Spleen (tissue), 11 donors: ENCODE measurements at regions not wholly inside any gene's neighbourhood (a gene's known extent, or its start where the extent isn't known, plus 50 kb on each side); places are given as distances from the start of the nearest gene placed in this dataset.
"Not testable (repeated sequence)": the region's sequence is repeated elsewhere in the genome, so short reads cannot be mapped to it uniquely, and the experiment has no call there.

ENCODE experiments used
- DNase-seq: peaks from one replicate; pipeline ENCODE4 v3.0.0-alpha.2; 2020
- H3K27ac ChIP-seq, 8 donors: fragments of 200-600 bp; sonication (generic) in 7 of 8; 1 replicate in 4 of 8; 2 replicates in 4 of 8; pipeline versions ENCODE4 v1.5.0 to v1.8.0; 2016 to 2021; ENCODE audit warnings: inconsistent platforms in 4 of 8, mild to moderate bottlenecking in 4 of 8, moderate library complexity in 1 of 8
- H3K27me3 ChIP-seq, 7 donors: fragments of 200-600 bp; sonication (generic) in 6 of 7; replicated peaks in 1 of 7; 1 replicate in 4 of 7; 2 replicates in 3 of 7; pipeline versions ENCODE4 v1.5.0 to v1.8.0; 2016 to 2021; ENCODE audit warnings: inconsistent platforms in 3 of 7, mild to moderate bottlenecking in 1 of 7
- H3K36me3 ChIP-seq, 6 donors: fragments of 200-600 bp; sonication (generic) in 5 of 6; 1 replicate in 4 of 6; 2 replicates in 2 of 6; pipeline versions ENCODE4 v1.5.0 to v1.8.0; 2016 to 2021; ENCODE audit warnings: inconsistent platforms in 2 of 6
- H3K4me1 ChIP-seq, 6 donors: fragments of 200-600 bp; sonication (generic) in 5 of 6; 1 replicate in 3 of 6; 2 replicates in 3 of 6; pipeline versions ENCODE4 v1.5.0 to v1.8.0; 2016 to 2021; ENCODE audit warnings: inconsistent platforms in 3 of 6
- H3K4me3 ChIP-seq, 8 donors: fragments of 200-600 bp; sonication (generic) in 7 of 8; 1 replicate in 4 of 8; 2 replicates in 4 of 8; pipeline versions ENCODE4 v1.5.0 to v1.8.0; 2016 to 2021; ENCODE audit warnings: inconsistent platforms in 4 of 8, mild to moderate bottlenecking in 4 of 8, moderate library complexity in 2 of 8
- H3K9me3 ChIP-seq, 8 donors: fragments of 200-600 bp; sonication (generic) in 7 of 8; 1 replicate in 4 of 8; 2 replicates in 4 of 8; pipeline versions ENCODE4 v1.5.0 to v1.8.0; 2016 to 2021; ENCODE audit warnings: inconsistent platforms in 4 of 8
- WGBS, 5 donors: extraction: QIAGEN DNeasy Blood & Tissue Kit in 3 of 5; methylation state at CpG; one replicate each; pipeline versions ENCODE4 v1.1.5 to v1.1.7; 2013 to 2018; 5-methylcytosine and 5-hydroxymethylcytosine counted together
- intact Hi-C: fragments of 100-400 bp; cut with DNase I; formaldehyde crosslinking; loops from one replicate; pipeline ENCODE4 v1.15.0; 2023; ENCODE audit warnings: low total_unique reads
- donor health status: healthy with polysubstance abuse.
- donor health status: DM: no; HTN: no; CAD: no; lungs with moderate emphysema.
- donor health status: DM: no; HTN: no; CAD: no.
- donor health status: Bipolar disorder and iron deficiency.
- donor health status: healthy.
- donor health status: DM: no; HTN: no; CAD: no.
- donor health status: DM: yes; HTN: yes; CAD: no.

DNA sequence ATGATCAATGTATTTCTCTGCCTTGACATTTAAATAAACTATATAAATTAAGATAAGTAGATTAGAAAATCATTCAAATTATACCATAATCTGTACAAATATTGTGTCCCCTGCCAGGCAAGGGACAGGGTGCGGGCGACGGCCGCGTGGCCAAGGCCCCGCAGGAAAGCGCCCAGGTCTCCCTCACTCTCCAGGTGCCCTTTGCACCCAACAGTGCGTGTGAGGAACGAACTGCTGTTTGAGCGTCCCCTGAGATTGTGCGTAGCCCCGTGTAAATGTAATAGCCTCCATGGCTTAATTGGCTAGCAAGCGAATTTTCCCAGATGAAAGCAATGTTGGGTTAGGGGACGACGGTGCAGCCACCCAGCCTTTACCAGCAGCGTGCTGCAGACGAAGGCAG is 161.4 kb downstream of the SYT15 start:
- intact Hi-C loops, DNase-seq: not testable (repeated sequence)
- 70 to 94% (median 83%) methylated on average over 4 to 12 of the region's 17 CpGs for WGBS, 5 donors

DNA sequence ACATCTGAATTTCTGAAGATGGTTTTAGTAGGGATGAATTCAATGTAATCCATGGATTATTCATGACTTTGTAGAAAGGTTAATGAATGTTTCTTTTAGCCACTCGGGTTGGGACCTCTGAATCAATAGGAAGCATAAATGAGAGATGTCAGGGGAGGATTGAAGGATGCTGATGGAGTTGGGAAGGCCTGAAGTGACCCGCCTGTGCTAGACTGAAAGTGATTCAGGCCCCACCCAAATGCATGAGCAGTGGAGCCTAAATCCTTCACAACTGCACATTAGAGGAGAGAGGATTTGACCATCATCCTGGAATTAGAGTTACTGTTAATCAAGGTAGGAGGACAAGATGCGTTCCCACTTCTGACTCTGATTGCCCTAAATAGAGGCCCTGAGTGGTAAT is 162.2 kb upstream of the PTPN20 start:
- H3K27ac ChIP-seq, H3K36me3 ChIP-seq, H3K27me3 ChIP-seq, H3K9me3 ChIP-seq, H3K4me3 ChIP-seq, H3K4me1 ChIP-seq, DNase-seq, intact Hi-C loops: not testable (repeated sequence)
- whole genome bisulfite sequencing, 5 donors = 77 to 89% (median 81%) methylated on average over 2 to 3 of the region's 3 CpGs

More for the DNA sequence above, 161.4 kb downstream of the SYT15 start:
- not testable (repeated sequence) for H3K4me1 ChIP-seq, H3K27me3 ChIP-seq, H3K4me3 ChIP-seq, H3K9me3 ChIP-seq, H3K36me3 ChIP-seq, H3K27ac ChIP-seq

DNA sequence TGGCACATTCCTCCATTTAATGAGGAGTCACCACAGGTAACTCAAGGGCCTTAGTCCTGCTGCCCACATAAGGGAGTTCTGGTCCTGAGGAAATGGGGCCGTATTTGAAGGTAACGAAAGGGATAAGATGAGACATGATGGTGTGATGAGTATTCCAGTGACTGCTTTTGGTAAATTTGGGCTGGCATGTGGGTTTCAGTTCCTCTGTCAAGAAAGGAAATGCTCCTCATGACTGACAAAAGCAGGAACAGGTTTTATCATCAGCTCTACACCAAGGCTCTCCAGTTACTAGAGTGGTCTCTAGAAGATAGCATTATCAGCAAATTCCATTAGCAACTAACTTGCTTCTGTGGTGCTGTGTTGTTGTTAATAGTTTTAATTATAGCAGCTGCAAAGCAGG is 161.8 kb upstream of the PTPN20 start:
- H3K4me1 ChIP-seq, H3K9me3 ChIP-seq, H3K27me3 ChIP-seq, intact Hi-C loops, H3K27ac ChIP-seq, DNase-seq, H3K36me3 ChIP-seq, H3K4me3 ChIP-seq: not testable (repeated sequence)
- WGBS, 5 donors = 49 to 68% (median 64%) methylated on average over 2 of the region's 2 CpGs

DNA sequence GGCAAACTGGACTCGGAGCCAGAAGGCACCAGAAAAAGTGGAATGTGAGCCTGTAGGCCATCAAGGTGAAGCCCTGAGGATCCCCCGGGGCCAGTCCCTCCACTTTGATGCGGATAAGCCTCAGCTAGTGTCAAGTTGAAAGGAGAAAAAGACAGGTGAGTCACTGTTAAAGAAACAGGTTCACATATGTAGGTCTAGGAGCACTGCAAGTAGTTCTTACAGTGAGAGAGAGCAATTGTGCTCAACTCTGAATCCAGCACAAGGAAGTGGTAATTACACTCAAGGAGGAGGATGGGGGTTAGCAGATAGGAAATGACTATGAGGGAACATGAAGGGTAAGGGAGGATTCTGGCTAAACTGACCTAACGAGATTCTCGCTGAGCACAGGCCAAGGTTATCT is 157.5 kb upstream of the PTPN20 start:
- H3K4me1 ChIP-seq, intact Hi-C loops, H3K36me3 ChIP-seq, H3K27ac ChIP-seq, H3K4me3 ChIP-seq, H3K9me3 ChIP-seq, H3K27me3 ChIP-seq, DNase-seq: not testable (repeated sequence)
- WGBS, 5 donors = 60 to 93% (median 86%) methylated on average over 1 to 4 of the region's 5 CpGs

DNA sequence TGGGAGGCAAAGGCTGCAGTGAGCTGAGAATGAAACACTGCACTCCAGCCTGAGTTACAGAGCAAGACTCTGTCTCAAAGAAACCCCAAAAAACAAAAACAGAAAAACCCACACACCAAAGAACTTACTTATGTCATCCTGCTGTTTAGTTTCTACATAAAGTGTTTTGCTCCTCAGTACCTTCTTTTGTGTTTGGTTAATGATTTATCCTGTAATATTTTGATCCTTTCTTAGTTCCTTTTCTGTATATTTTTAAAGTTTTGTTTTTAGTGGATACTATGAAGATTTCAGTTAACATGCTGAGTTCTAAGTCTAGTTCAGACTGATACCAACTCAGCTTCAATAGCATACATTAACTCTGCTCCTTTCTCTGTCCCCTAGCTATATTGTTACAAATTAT is 149.8 kb upstream of the PTPN20 start:
- H3K27ac ChIP-seq, DNase-seq, H3K4me3 ChIP-seq, H3K36me3 ChIP-seq, H3K9me3 ChIP-seq, intact Hi-C loops, H3K4me1 ChIP-seq, H3K27me3 ChIP-seq: not testable (repeated sequence)

DNA sequence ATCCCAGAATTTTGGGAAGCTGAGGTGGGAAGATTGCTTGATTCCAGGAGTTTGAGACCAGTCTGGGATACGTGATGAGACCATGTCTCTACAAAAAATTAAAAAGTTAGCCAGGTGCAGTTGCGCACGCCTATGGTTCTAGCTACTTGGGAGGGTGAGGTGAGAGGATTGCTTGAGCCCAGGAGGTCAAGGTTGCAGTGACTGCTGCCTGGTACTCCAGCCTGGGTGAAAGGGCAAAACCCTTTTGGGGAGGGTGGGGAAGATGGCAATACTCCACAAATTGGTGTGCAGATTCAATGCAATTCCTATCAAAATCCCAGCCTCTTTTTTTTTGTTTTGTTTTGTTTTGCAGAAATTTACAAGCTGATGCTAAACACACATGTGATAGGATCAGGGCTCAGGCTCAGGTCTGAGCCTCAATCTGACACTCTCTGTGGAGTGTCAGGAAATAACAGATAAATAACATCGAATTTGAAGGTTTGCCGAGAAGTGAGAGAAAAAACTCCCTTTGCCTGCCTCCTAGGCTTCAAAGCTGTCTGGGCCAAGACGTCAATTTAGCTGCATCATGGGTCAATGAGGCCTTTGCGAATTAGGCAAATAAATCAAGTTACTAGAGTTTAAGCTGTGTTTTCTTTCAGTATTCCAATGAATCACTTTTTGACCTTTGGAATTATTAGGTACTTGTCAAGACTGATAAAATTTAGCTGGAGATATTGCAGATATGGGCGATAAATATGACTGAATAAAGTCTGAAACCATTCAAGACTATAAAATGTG is 142.5 kb upstream of the PTPN20 start:
- intact Hi-C loops, H3K9me3 ChIP-seq, H3K4me1 ChIP-seq, H3K36me3 ChIP-seq, DNase-seq, H3K27me3 ChIP-seq, H3K27ac ChIP-seq, H3K4me3 ChIP-seq: not testable (repeated sequence)
- 82 to 94% (median 86%) methylated on average over 2 to 6 of the region's 8 CpGs for WGBS, 5 donors

DNA sequence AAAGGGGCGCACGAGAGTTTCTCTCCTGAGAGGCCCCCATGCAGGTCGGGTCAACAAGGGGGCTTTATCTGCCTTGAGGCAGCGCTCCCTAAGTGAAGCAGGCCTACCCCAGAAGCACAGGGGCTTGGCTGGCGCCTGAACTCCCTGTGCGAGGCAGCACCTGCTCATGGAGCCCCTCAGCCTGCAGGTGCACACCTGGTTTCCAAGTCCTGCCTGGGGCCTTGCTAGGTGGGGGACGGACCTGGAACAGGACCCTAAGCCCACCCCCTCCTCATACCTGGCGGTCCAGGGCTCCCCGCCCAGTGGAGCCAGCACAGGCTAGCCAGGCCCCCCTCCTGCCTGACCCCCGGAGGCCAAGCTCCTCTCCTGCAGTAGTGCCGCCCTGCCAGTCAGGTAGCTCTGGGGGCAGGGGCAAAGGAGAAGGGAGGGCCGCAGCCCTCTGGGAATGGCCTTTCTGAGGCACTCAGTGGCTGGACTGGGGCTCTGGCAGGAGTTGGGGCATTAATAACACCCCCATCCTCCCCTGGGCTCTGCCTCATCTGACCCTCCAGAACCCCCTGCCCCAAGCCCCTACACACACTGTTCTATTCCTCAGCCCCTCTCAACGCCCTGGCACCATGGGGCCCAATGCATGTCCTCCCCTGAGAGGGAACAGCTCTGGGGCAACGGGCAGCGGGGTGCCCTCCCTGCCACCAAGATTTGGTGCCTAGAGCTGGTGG is 137.9 kb upstream of the PTPN20 start:
- WGBS, 5 donors = 81 to 97% methylated on average over 4 to 7 of the region's 15 CpGs; no CpG with 5 or more reads in 3 of the 5 donors
- H3K27ac ChIP-seq, H3K36me3 ChIP-seq, H3K4me1 ChIP-seq, H3K27me3 ChIP-seq, intact Hi-C loops, H3K4me3 ChIP-seq, DNase-seq, H3K9me3 ChIP-seq: not testable (repeated sequence)

DNA sequence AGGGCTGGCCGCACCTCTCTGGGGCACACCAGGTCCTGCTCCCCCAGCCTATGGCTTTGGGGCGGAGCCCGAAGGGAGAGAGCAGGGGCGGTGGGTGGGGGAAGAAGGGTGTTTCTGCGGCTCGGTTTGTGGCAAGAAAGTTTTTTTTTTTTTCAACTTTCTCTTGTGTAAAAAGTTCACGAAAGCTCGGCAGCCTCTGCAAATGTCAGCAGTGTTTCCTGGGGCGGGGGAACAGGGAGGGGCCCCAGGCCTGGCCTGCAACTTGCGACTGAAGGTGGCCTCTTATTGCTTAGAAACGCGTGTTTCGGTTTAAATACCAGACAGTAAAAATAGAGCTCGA is 137.4 kb upstream of the PTPN20 start:
- DNase-seq, intact Hi-C loops, H3K9me3 ChIP-seq, H3K27ac ChIP-seq, H3K4me3 ChIP-seq, H3K4me1 ChIP-seq, H3K27me3 ChIP-seq, H3K36me3 ChIP-seq: not testable (repeated sequence)
- 51 to 67% (median 65%) methylated on average over 11 to 13 of the region's 14 CpGs for WGBS, 5 donors

DNA sequence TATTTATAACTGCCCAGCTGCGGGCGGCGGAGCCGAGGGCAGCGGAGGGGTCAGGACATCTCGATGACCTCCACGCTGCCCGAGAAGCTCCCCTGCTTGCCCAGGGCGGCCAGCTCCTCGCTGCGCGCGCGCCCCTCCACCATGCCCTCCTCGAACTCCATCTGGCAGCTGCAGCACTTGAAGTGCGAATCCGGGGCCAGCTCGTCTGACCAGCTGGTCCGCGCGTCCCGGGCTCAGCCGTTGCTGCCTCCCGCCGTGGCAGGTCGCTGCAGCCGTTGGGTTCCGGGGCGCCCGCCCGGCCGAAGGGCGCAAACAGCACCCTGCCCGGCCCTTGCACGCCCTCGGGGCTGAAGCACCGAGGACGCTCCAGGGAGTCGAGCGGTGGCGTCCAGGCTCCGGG is 136.9 kb upstream of the PTPN20 start:
- H3K27me3 ChIP-seq, intact Hi-C loops, H3K4me3 ChIP-seq, H3K36me3 ChIP-seq, H3K27ac ChIP-seq, H3K4me1 ChIP-seq, DNase-seq, H3K9me3 ChIP-seq: not testable (repeated sequence)
- WGBS, 5 donors = 86 to 97% (median 96%) methylated on average over 11 to 34 of the region's 42 CpGs; no CpG with 5 or more reads in 1 of the 5 donors

DNA sequence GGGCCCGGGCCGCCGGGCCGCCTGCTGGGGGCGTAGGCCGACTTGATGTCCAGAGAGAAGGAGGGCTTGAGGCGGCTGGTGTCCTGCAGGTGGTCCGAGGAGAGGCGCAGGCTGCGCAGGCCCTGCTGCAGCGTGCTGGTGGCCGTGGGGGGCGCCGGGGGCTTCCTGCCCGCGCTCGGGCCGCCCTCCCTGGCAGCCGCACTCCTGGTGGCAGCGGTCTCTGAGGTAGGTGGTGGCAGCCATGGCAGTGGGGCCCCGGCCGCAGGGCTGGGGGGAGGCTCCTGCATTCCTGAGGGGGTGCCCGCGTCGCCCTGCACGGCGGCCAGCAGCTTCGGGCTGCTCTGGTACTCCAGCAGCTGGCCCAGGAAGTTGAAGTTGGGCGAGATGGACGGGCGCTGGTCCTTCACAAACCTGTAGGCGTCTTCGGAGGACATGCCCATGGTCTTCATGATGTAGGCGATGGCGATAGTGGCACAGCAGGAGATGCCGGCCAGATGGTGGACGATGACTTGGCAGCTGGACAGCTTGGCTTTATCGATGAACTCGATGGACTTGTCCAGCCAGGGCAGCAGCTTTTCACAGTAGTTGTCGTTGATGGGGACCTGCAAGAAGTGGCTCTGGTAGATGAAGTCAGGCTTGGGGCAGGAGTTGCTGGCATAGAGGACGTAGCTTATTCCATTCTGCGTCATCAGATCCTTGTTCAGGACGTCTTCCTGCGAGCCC is 136.1 kb upstream of the PTPN20 start:
- H3K4me1 ChIP-seq, intact Hi-C loops, DNase-seq, H3K4me3 ChIP-seq, H3K9me3 ChIP-seq, H3K36me3 ChIP-seq, H3K27me3 ChIP-seq, H3K27ac ChIP-seq: not testable (repeated sequence)
- 94 to 98% (median 97%) methylated on average over 6 to 31 of the region's 44 CpGs; no CpG with 5 or more reads in 1 of the 5 donors for WGBS, 5 donors

DNA sequence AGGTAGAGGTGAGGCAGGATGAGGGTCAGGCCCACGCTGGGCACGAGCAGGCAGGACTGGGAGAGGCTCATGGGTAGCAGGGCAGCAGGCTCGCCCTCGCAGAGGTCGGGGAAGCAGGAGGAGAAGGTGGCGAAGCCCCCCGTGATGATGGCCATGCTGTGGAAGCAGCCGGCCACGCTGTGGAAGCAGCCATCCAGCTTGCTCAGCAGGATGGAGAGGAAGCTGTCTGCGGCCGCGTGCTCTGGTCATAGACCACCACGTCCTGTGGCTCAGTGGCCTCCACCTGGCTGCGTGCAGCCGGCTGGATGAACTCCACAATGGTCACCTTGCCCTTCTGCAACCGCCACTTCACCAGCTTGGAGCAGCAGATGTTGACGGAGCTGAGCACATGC is 135.6 kb upstream of the PTPN20 start:
- H3K4me3 ChIP-seq, H3K36me3 ChIP-seq, H3K4me1 ChIP-seq, H3K27ac ChIP-seq, H3K27me3 ChIP-seq, H3K9me3 ChIP-seq, intact Hi-C loops: not testable (repeated sequence)
- 79 to 98% (median 91%) methylated on average over 8 to 17 of the region's 17 CpGs for WGBS, 5 donors
- DNase-seq = peak; percentile 72
